ENCODE measurements at regions not wholly inside any gene's neighbourhood (a gene's known extent, or its start where the extent isn't known, plus 50 kb on each side); places are given as distances from the start of the nearest gene placed in this dataset.

DNA sequence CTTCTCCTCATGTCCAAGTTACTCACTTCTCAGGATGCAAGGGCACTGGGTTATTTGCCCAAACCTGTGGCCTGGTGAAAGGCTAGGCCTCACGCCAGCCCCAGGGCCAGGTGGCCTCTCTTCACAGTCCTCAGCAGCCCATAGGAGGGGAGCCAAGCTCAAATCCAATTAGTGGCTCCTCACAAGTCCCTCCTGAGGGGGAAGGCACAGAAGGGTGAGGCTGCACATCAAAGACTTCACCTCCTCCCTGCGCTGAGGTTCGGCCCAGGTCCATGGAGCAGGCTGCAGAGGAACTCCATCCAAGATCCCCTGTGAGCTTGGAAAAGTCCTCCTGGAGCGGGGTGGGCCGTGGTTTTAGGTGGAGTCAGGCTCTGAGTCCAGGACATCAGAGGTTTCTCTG lies 320.0 kb downstream of the FOXL1 start:
- DNase-seq (ENCODE audit: extremely low read depth in 1 of 2, low read depth in 1 of 2) = no peak

DNA sequence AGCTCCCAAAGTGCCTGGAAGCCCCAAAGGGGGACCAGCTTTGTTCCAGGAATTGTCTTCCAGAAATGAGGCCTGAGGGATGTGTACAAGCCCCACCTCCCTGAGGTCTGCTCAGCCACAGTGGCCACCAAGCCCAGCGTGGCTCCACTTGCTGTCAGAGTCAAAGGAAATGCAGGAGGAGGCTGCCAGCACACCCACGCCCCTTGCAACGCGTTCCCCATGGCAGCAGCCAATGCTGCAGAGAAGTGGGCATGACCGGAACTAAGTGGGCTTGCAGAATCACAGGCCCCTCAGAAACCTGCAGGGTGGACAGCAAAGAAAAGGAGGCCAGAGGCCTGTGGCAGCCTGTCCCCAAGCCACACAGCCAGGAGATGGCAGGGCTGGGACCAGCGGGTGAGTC lies 320.8 kb downstream of the FOXL1 start:
- DNase-seq (ENCODE audit: extremely low read depth in 1 of 2, low read depth in 1 of 2) = no peak

DNA sequence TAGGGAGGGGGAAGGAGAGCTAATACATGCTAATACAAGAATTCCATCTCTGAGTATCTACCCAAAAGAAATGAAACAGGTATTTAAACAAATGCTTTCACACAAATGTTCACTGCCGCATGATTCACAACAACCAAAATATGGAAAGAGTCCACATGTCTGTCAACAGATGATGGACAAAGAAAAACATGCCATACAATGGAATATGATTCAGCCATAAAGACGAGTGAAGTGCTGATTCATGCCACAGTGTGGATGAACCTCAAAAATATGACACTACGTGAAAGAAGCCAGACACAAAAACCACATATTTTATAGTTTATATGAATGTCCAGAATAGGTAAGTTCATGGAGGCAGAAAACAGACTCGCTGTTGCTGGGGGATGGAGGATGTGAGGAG lies 321.4 kb downstream of the FOXL1 start:
- no peak for DNase-seq (ENCODE audit: extremely low read depth in 1 of 2, low read depth in 1 of 2)

DNA sequence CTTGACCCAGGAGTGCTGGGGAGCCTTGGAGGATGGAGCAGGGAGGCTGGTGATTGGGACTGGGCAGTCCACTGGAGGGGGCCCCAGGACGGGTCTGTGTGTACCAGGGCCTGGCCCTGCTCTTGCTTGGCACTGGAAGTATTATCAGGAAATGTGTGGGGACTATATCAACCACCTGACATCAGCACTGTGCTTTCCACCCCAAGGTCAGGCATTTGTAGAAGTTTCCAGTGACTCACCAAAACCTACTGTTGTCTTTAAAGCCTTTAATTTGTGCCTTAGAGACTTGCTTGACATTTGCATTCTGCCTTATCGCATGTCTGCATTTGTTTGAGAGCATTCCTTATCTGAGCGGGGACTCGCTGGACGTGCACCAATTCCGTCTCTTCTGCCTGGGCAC lies 323.1 kb downstream of the FOXL1 start:
- no peak for DNase-seq (ENCODE audit: extremely low read depth in 1 of 2, low read depth in 1 of 2)

DNA sequence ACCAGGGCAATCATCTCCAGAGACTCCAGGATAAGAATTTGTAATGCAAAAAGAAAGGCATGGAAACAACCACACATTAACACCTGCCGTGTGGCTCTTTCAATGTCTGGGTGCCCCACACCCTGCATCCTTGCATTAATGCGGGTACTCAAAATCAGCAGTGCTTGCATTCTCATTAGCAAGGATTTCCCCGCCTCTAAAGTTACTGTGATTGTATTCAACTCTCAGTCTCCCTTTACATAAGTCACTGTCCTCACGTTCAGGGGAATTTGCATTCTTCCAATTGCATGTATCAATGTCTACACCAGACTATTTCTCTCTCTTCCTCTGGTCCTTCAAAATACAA lies 324.3 kb downstream of the FOXL1 start:
- DNase-seq (ENCODE audit: extremely low read depth in 1 of 2, low read depth in 1 of 2) = no peak

DNA sequence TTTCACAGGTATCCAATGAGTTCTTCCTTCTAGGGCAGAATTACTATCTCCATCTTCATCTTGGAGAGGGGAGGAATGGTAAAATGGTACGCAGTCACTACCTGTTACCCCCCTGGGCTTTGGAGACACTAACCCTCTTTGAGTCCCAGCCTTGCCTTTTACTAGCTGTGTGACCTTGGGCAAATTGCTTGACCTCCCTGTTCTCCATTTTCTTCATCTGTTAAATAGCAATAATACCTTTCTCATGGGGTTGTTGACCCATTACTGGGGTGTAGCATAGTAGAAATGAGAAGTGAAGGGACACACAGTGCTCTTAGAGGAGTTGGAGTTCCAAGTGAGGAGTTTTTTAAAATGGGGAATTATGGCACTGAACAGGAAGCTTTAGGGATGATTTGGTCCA lies 324.7 kb downstream of the FOXL1 start:
- DNase-seq (ENCODE audit: extremely low read depth in 1 of 2, low read depth in 1 of 2) = no peak

DNA sequence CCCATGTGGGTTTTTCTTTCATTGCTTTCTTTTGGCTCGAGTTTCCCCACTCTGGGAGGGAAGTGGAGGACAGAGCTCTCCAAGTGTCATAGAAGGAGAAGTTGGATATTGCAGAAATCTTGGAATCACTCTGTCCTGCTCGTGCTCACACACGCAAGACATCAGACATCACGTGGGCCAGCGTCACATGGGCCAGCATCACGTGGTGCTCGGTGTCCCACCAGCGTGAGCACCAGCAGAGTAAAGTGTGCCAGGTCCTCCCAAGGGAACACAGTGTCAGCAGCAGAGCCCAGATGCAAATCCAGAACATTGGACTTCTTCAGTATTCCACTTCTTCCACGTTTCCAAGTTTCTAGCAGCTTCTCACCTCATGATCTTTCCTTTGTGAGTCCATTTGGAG lies 327.0 kb downstream of the FOXL1 start:
- DNase-seq (ENCODE audit: extremely low read depth in 1 of 2, low read depth in 1 of 2) = no peak

DNA sequence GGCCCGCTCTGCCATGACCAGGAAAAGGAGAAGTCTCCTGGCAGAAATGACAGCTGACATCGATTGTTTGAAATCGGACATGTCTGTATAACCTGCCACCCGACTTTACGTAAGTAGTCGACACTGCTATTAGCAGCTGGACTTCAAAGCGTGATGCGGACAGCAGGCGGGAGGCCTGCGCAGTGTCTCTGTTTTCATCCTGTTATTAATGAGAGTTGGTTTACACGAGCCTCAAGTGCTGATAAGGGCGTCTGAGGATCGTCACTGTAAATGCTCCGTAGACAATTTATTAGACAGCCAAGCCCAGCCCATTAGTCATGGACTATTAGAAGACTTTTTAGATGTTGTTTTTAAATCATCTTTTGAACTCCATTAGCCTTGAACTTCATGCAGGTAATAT lies 328.3 kb downstream of the FOXL1 start:
- no peak for DNase-seq (ENCODE audit: extremely low read depth in 1 of 2, low read depth in 1 of 2)

DNA sequence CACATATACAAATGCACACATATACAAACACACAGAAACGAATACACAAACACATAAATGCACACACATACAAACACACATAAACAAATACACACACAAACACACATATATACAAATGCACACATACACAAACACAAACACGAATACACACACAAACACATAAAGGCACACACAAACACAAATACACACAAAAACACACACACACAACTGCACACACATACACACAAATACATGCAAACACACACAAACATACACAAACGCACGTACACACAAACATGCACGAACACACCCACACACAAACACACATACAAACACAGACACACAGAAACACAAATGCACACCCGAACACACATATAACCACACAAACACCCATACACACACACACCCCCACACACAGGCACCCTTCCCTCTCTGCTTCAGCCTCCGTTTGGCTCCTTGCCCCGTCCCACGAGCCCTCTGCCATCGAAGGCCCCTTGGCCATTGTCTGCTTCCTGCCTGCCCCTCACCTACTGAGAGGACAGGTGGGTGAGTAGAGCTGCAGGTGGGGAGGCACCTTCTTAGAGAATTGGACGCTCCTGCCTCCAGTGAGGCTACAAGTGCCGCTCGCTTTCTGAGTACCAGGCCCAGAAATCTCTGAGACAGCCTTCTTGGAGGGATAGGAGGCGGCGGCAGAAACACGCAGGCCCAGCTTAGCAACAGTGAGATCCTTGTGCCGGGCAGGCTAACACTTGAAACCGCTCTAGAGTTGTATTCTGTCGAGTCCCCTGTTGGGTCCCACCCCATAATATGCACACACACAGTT lies 331.2 kb downstream of the FOXL1 start:
- DNase-seq (ENCODE audit: extremely low read depth in 1 of 2, low read depth in 1 of 2) = no peak

DNA sequence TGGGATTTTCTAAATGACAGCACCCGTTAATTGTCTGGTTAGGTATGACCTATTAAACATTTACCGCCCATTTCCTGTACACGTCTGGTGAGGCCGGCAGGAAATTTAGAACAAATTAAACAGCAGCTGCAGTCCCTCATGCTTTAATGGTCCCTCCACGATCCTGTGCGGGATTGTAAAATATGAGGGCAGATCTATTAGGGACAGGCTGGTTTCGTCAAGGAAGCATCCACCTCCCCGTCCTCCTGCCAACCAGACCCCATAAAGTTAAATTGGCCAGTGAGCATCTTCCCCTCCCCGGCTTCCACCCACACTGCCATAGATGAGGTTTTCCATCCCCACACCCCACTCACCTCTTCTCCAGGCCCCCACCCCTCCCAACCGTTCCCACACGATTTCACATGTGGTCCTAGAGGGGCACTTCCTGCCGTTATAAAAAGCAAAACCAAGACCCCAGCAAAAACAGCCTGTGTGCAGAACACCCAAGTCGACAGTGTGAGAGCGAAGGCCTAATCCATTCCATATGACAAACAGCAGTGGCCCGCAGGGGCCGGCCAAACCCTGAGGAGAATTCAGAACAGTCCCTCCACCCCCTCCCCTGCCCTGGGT lies 331.9 kb downstream of the FOXL1 start:
- DNase-seq (ENCODE audit: extremely low read depth in 1 of 2, low read depth in 1 of 2) = no peak

DNA sequence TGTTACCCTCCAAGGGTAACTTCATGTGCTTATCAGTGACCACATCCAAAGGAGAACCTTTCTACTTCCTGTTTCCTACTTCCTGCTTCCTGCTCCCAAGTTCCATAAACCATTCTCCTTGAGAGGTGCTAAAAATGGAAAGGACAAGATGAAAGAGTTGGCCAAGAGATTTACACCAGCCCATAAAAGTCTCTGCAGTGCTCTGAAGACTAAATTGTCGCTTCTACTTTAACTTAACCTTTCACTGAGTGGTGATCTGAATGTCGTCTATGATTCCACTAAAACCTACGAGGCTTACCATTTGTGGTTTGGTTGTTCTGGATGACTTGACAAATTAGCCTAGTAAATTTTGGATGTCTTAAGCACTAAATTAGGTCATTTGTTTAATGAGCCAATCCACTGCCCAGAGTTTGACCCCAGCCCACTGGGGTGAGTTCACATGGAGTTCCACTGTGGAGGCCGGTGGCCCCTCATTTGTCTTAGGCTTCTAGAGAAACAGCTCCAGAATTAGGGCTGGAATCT lies 333.1 kb downstream of the FOXL1 start:
- no peak for DNase-seq (ENCODE audit: extremely low read depth in 1 of 2, low read depth in 1 of 2)

DNA sequence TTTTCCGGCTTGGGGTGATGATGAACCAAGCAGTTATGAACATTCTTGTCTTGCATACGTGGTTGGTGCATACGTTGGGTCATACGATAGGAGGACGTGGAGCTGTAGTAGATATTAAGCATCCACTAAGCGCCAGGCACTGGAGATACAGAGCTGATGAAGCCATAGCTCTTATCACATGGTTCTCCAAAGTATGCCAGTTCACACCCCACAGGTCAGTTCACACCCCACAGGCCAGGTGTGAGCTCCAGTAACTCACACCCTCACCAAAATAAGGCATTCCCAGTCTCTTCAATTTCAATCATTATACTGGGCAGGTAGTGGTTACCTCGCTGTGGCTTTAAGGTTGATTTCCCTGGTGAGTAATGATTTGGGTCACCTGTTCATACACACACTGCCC lies 335.5 kb downstream of the FOXL1 start:
- no peak for DNase-seq (ENCODE audit: extremely low read depth in 1 of 2, low read depth in 1 of 2)

DNA sequence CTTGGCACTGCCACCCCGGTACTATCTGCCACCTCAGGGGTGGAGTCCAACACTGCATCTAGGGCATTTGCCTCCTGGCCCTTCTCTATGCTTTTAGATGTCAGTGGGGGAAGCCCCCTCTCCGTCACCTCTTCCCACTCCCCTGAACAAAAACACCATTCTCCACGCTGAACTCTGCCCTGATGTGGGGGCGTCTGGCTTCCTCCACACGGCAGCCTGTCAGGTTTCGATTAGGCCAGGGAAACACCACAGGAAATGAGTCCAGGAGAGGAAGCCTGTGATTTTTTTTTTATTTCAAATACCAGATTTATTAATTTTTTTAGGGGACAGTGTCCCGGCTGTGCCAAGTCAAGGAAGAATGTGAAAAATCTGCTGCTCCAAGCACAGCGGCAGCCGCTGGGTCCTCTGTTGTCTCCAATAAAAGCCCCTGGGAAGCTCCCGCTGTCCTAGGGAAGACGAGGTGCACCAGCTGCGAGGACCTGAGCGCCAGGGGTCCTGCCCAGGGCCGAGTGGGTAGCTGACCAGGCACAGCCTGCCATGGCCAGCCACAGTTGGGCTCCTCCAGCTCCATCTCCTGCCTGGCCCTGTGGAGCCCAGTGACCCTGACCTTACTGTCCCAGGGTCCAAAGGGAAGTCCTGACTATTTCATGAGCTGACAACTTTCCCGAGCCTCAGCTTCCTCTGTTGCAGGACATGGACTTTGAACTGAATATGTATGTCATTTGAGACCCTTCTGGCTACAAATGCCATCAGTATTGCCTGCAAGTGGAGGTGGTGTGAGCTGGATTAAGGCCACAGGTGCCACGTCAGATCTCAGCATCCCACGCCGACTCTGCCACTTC lies 336.7 kb downstream of the FOXL1 start:
- no peak for DNase-seq (ENCODE audit: extremely low read depth in 1 of 2, low read depth in 1 of 2)

DNA sequence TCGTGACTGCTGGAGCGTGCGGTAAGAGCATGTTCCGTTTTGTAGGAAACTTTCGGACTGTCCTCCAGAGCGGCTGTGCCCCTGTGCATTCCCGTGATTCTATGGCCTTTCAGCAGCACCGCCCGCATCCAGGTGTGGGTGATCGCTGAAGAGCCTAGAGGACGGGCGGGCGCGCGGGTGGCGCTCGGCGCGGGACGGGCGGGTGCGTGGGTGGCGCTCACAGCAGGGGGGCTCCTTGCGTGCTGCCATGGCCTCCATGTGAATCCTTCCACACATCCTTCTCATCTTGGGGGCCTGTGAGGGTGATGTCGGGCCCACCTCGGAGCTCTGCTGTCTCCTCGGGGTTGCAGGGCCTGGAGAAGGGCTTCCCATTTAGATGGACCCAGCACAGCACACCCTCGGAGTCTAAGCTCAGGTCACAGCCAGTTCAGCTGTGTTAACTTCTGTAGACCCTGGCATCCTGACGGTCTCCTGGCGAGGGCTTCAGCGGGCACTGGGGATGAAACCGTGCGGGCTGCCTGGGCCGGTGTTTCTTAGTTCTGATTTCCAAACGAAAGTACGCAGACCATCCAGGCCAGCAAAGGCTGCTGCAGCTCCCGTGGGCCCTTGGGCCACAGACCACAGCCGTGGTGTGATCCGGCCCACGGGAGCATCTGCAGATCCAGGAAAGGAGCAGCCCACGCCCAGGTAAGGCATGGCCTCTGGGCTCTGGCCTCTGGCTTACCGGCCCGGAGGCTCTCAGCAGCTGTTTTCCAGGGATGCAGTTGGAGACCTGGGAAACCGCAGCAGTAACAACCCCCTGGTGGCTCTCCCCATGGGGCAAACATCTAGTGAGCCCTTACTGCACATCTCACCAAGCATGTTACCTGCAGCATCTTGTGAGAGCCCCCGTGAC lies 339.4 kb downstream of the FOXL1 start:
- no peak for DNase-seq (ENCODE audit: extremely low read depth in 1 of 2, low read depth in 1 of 2)

DNA sequence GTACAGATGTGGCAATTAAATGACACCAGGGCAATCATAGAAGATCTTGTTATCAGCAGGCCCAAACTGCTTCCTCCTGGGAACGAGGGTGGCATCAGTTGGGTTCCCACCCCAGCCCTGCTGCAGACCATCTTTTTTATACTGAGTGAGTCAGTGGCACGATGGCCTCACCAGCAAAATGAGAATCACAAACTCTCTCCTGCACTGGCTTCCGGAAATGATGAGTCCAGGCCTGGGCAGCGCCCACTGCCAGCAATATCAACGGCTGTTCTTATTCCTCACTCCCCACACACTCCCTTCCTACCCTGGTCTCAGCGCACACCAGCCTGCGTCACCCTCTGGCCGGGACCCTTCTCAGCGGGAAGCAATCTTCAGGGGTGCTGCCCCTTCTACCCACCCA lies 340.3 kb downstream of the FOXL1 start:
- no peak for DNase-seq (ENCODE audit: extremely low read depth in 1 of 2, low read depth in 1 of 2)

DNA sequence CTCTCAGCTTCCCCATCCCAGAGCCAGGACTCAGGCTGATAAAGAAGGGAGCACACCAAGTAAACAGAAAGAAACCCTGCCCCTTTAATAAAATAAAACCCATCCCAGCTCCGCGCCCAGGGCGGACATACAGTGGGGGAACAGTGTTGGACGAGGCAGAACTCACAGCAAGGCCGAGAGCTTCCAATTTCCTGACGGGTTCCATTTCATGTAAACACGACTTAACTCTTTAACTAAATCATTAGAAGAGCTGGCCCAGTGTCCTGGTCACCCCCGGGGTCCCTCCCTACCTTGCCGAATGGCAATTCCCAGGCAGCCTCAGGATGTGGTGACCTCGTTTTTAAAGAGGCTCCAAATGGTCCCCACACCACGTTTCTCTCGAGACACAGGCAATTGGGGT lies 340.7 kb downstream of the FOXL1 start:
- DNase-seq (ENCODE audit: extremely low read depth in 1 of 2, low read depth in 1 of 2) = no peak

DNA sequence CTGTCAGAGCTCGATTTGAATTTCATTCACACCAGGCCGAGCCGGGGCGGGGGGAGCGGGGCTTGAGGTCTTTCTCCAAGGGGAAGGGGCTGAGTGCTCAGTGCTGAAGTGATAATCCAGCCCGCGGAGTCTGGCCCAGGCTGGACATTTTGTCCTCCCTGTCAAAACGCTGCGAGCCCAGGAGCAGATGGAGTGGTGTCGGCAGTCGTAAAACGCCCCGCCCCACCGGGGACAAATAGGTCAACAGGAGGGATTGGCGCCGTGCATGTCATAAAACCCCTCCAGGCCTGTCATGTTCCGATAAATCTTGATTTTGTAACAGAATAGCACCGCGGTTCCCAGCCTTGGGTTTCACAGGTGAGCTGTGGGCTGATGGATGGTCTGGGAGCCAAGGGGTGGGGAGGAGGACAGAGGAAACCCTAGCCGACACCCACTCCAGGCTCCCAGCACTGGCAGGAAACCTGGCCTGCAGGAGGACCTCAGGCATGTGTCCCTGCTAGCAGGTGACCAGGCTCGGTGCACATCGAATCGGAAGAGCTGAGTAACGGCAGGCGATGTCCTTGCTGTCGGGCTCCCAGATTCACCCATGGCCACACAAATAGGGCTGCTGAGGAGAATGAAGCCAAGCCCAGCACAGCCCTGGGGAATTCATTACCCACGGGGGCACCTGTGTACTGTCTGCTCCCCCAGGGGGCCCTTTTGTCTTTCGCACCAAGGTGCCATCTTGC lies 341.4 kb downstream of the FOXL1 start:
- DNase-seq (ENCODE audit: extremely low read depth in 1 of 2, low read depth in 1 of 2) = no peak

DNA sequence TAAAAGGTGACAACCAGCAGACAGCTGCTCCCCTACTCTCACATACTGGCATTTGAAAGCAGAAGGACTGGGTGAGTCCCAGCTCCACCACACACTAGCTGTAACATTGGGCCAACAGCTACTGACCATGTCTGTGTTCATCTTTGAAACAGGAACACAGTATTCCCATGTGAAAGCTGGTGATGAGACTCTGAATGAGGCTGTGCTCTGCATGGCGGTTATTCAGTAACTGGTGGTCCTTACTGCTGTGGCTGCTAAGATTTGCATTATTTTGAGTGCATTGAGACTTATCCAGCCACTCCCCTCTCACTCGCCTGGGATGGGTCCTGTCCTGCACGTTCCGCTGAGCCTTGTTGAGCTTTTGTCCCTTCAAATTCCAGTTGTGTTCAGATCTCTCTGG lies 342.9 kb downstream of the FOXL1 start:
- DNase-seq (ENCODE audit: extremely low read depth in 1 of 2, low read depth in 1 of 2) = no peak

DNA sequence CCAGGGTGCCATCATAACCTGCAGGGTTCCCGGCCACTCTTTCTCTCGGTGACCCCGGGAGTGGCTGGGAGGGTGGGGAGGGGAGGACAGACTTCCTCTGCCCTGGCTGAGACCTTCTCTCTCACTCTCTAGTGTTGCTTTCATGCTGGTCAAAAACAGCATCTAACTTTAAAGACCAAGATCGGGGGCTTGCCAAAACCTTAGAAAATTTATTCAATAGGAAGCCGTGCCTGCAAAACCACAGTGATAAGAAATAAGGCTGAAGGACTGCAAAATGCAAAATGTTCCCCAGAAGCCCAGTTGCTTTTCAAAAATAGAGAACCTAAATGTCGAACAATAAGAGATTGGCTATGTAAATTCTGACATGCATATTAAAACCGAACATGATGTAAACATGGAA lies 344.0 kb downstream of the FOXL1 start:
- no peak for DNase-seq (ENCODE audit: extremely low read depth in 1 of 2, low read depth in 1 of 2)

DNA sequence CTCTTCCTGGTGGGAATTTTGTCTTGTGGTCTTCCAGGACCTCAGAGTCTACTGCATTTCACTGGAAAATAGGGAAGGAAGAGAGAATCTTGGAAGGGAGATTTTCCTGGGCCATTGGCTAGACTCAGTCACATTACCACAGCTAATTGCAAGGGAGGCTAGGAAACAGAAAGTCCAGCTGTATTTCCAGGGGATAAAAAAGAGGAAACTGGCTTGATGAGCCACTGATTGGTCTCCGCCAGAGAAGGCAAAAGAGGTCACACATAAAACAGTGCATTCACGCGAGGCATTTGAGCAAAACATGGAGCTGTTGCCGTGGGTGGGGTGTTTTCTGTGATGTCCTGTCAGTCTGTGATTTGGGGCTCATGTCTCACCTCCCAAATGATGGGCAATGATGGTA lies 345.3 kb downstream of the FOXL1 start:
- no peak for DNase-seq (ENCODE audit: extremely low read depth in 1 of 2, low read depth in 1 of 2)

All from activated CD8-positive, alpha-beta memory T cell treated with anti-CD3 and anti-CD28 coated beads for 1 hour (primary cell).